ENCODE measurements at regions not wholly inside any gene's neighbourhood (a gene's known extent, or its start where the extent isn't known, plus 50 kb on each side); places are given as distances from the start of the nearest gene placed in this dataset.

DNA sequence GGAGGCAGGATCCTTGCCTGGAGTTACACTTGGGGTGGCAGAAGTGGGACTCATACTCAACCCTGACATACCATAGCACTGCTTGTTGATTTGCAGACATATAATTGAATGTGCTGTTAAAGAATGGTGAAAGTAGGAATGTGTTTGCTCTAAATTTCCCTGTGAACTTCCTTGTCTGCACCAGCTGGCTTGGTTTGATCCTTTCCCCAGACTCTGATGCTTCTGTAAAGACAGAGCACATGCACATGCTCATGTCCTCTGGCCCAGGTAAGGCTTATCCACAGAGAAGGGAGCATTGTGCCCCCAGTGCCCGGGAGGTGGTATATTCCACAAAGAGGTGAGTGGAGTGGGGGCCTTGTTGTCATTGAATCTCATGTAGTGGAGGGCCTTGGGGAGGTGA lies 138.0 kb upstream of the STC2 start:
- TF ChIP-seq POLR2A (IDR thresholded peaks at IDR 0.05; ENCODE audit: low read depth, low read length) (no peak), TAF1 (IDR thresholded peaks at IDR 0.05; ENCODE audit: borderline replicate concordance, low read depth, low read length) (no peak), POLR2AphosphoS5 (IDR thresholded peaks at IDR 0.05; ENCODE audit: low read depth, low read length) (no peak)
